ENCODE measurements at regions not wholly inside any gene's neighbourhood (a gene's known extent, or its start where the extent isn't known, plus 50 kb on each side); places are given as distances from the start of the nearest gene placed in this dataset.

GRCh38 chr15:93417156-93417555 lies 328.1 kb upstream of the RGMA start (continued):
- no peak for TF ChIP-seq CTCF (IDR thresholded peaks at IDR 0.05; ENCODE audit: control extremely low read depth in 1 of 3, insufficient read depth in 1 of 3, low read depth in 1 of 3, low read length in 3 of 3)
- no peak for TF ChIP-seq KDM5A (IDR thresholded peaks at IDR 0.05; ENCODE audit: low read length)
- no peak for TF ChIP-seq RXRA (IDR thresholded peaks at IDR 0.05; ENCODE audit: insufficient read depth, low read depth, low read length)
- no peak for TF ChIP-seq SUZ12 (IDR thresholded peaks at IDR 0.05; ENCODE audit: low read length)

All from H1 (cell line).